ENCODE measurements at regions not wholly inside any gene's neighbourhood (a gene's known extent, or its start where the extent isn't known, plus 50 kb on each side); places are given as distances from the start of the nearest gene placed in this dataset.

GRCh38 chr2:43034242-43034619 is 192.2 kb downstream of the ZFP36L2 start:
- TF ChIP-seq CTCF (IDR thresholded peaks at IDR 0.05; ENCODE audit: low read depth, low read length) (no peak), EZH2phosphoT487 (IDR thresholded peaks at IDR 0.05; ENCODE audit: low read depth) (no peak)
